ENCODE measurements at regions not wholly inside any gene's neighbourhood (a gene's known extent, or its start where the extent isn't known, plus 50 kb on each side); places are given as distances from the start of the nearest gene placed in this dataset.

DNA sequence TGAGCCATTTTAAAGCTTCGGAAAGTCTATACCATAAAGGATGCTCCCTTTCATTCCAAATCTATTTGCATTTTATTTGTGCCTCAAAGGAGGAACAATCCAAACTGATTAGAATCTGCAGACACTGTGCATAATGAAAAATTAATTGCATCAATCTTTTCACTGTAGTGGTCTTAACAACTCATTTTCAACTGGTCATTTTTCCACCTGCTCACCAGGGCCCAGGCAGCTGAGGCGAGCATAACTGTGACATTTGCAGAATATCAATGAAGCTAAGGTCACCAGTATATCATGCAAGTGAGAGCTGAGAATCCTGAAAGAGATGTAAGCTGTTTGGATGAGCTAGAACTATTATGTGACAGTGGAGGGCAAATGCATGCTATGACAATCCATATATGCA, 387.3 kb upstream of the TECRL start:
- H3K27me3 ChIP-seq, result no peaks in the 10 kb centered on the region
- no peaks in the 10 kb centered on the region for H3K36me3 ChIP-seq
- no peak overlapping the region for H3K27ac ChIP-seq
- intact Hi-C loops (cut with DNase I), result no loop called here
- H3K9me3 ChIP-seq, result no peaks in the 10 kb centered on the region
- H3K4me3 ChIP-seq, result no peak overlapping the region
- no peaks in the 10 kb centered on the region for H3K4me1 ChIP-seq
- TF ChIP-seq, protein P1, sequence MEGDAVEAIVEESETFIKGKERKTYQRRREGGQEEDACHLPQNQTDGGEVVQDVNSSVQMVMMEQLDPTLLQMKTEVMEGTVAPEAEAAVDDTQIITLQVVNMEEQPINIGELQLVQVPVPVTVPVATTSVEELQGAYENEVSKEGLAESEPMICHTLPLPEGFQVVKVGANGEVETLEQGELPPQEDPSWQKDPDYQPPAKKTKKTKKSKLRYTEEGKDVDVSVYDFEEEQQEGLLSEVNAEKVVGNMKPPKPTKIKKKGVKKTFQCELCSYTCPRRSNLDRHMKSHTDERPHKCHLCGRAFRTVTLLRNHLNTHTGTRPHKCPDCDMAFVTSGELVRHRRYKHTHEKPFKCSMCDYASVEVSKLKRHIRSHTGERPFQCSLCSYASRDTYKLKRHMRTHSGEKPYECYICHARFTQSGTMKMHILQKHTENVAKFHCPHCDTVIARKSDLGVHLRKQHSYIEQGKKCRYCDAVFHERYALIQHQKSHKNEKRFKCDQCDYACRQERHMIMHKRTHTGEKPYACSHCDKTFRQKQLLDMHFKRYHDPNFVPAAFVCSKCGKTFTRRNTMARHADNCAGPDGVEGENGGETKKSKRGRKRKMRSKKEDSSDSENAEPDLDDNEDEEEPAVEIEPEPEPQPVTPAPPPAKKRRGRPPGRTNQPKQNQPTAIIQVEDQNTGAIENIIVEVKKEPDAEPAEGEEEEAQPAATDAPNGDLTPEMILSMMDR (IDR thresholded peaks at IDR 0.05), result no peak
- no peak for DNase-seq (ENCODE audit: low spot score in 2 of 2)

DNA sequence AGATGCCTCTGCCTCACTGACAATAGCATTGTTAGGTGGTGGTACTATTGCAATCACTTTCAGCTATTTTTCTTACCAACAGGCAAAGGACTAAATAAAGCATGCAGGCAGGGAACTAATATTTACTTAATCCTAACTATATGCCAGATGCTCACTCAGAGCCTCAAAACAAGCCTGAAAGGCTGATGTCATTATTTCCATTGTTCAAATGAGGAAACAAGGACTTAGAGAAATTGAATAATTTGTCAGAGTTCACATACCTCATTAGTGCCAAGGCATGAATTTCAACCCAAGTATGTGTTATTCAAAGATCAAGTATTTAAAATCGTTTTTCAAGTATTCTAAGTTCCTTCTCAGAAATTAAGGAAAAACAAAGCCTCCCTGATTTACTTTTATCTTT, 374.9 kb upstream of the TECRL start:
- no peak for DNase-seq (ENCODE audit: low spot score in 2 of 2)
- no peaks in the 10 kb centered on the region for H3K4me1 ChIP-seq
- H3K9me3 ChIP-seq, result no peaks in the 10 kb centered on the region
- H3K27me3 ChIP-seq, result no peaks in the 10 kb centered on the region
- TF ChIP-seq, protein P1 (IDR thresholded peaks at IDR 0.05), result no peak
- no peak overlapping the region for H3K4me3 ChIP-seq
- H3K36me3 ChIP-seq, result no peaks in the 10 kb centered on the region
- intact Hi-C loops (cut with DNase I), result no loop called here
- no peak overlapping the region for H3K27ac ChIP-seq

DNA sequence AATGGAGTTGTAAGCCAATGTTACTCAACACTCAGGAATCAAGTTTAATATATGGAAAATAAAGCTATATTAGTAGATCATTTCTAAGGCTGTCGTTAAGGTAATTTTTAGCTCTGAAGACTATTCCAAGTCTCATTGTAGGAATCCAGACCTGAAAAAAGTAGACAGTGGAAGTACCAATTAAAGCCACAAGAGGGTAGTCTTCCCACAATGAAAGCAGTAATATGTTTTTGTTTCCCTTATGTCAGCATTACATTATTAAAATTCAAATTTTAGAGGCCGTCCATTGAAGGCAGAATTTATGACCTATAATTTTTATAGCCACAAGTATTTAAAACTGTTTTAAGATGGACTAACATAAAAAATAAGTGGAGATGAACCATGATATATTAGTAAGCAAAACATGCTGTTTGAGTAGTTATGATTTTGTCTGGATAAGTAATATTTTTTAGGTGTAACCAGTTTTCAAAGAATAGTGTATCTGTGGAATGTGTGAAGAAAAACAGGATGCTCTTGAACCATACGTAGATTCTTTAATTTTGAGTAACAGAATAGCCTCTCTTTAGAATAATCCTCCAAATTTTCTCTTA, 372.6 kb upstream of the TECRL start:
- Histone ChIP-seq H3K4me1 (no peaks in the 10 kb centered on the region), H3K27ac (no peak overlapping the region), H3K4me3 (no peak overlapping the region), H3K9me3 (no peaks in the 10 kb centered on the region), H3K36me3 (no peaks in the 10 kb centered on the region), H3K27me3 (no peaks in the 10 kb centered on the region)
- DNase-seq (ENCODE audit: low spot score in 2 of 2), result no peak
- intact Hi-C loops (cut with DNase I), result no loop called here
- TF ChIP-seq, protein P1 (IDR thresholded peaks at IDR 0.05), result peak in 2 of 3 experiments; percentile 47 to 68

DNA sequence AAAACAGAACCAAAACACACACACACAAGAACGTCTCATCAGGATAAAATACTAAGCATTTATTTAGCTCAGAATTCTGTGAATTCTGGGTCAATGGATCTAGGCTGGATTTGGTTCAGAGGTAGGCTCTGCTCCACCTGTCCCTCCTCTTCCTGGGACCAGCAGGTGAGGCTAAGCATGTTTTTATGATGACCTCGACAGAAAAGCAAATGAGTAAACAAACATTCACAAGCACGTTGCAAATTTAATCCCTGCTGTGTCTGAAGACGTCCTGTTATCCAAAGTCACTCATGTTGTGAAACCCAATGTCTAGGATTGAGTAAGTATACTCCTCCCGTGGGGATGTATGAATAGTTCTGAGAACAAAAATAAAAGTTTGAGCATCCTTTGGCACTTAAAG, 371.4 kb upstream of the TECRL start:
- no peak overlapping the region for H3K27ac ChIP-seq
- no peaks in the 10 kb centered on the region for H3K4me1 ChIP-seq
- TF ChIP-seq, protein P1 (IDR thresholded peaks at IDR 0.05), result no peak
- DNase-seq (ENCODE audit: low spot score in 2 of 2), result no peak
- no peak overlapping the region for H3K4me3 ChIP-seq
- no peaks in the 10 kb centered on the region for H3K36me3 ChIP-seq
- intact Hi-C loops (cut with DNase I), result no loop called here
- no peaks in the 10 kb centered on the region for H3K27me3 ChIP-seq
- H3K9me3 ChIP-seq, result no peaks in the 10 kb centered on the region

DNA sequence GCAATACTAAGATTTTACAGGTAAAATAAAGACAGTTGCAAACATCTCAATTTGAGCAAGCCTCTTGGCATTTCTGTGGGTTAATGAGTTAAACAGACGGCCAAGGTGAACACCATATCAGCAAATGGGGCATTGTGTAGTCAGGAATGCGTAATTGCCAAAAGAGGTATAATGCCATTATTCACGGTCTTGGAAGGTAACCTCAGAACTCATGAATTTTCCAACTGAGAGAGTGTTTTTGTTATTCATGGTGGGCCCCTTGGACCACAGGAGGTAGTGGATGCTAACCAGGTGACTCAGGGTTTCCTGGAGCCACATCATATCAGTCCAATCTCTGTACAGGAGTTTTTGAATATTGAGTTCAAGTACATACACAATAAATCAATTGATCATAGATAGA, 368.0 kb upstream of the TECRL start:
- Histone ChIP-seq H3K27me3 (no peaks in the 10 kb centered on the region), H3K4me3 (no peak overlapping the region), H3K36me3 (no peaks in the 10 kb centered on the region), H3K9me3 (no peaks in the 10 kb centered on the region), H3K27ac (no peak overlapping the region), H3K4me1 (no peaks in the 10 kb centered on the region)
- DNase-seq (ENCODE audit: low spot score in 2 of 2), result no peak
- TF ChIP-seq, protein P1 (IDR thresholded peaks at IDR 0.05), result no peak
- intact Hi-C loops (cut with DNase I), result no loop called here

DNA sequence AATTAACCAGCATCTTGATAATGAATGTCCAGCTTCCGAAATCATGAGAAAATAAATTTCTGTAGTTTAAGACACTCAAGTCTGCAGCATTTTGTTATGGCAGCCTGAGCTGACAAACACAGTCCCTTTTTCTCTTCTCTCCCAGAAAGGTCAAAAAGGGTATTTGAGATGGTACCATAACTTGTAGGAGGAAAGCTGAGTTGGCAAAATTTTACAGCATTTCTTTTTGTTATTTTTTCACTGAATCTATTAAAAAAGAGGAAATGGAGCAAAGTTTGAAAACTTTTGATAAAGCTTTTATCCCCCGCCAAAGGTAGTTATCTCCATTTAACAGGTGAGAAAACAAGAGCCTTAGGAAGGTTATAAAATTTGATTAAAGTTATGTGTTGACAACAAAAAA, 367.6 kb upstream of the TECRL start:
- H3K9me3 ChIP-seq, result no peaks in the 10 kb centered on the region
- no peaks in the 10 kb centered on the region for H3K36me3 ChIP-seq
- no peak overlapping the region for H3K4me3 ChIP-seq
- H3K27me3 ChIP-seq, result no peaks in the 10 kb centered on the region
- no peak for DNase-seq (ENCODE audit: low spot score in 2 of 2)
- H3K4me1 ChIP-seq, result no peaks in the 10 kb centered on the region
- TF ChIP-seq, protein P1 (IDR thresholded peaks at IDR 0.05), result no peak
- no peak overlapping the region for H3K27ac ChIP-seq
- intact Hi-C loops (cut with DNase I), result no loop called here

All from ascending aorta (tissue), 2 donors.